Mesendoderm (in vitro differentiated cells): ENCODE measurements at regions not wholly inside any gene's neighbourhood (a gene's known extent, or its start where the extent isn't known, plus 50 kb on each side); places are given as distances from the start of the nearest gene placed in this dataset.

Experiments
- DNase-seq: peaks from one replicate; pipeline ENCODE4 v3.0.0; 2013
- H2AK5ac ChIP-seq: 2 replicates; pipeline ENCODE4 v1.6.1; 2013; ENCODE audit warnings: low read length, inconsistent platforms
- H2BK120ac ChIP-seq: 2 replicates; pipeline ENCODE4 v1.6.1; 2013; ENCODE audit warnings: low read depth, mild to moderate bottlenecking, low read length, moderate library complexity, mixed read lengths
- H2BK15ac ChIP-seq: replicated peaks from 2 replicates; pipeline ENCODE4 v1.6.1; 2013; ENCODE audit warnings: low read depth, mild to moderate bottlenecking, moderate library complexity
- H2BK5ac ChIP-seq: 2 replicates; pipeline ENCODE4 v1.6.1; 2013; ENCODE audit warnings: low read length, inconsistent platforms
- H3K18ac ChIP-seq: 2 replicates; pipeline ENCODE4 v1.6.1; 2013; ENCODE audit warnings: mild to moderate bottlenecking, low read length, mixed read lengths
- H3K23ac ChIP-seq: one replicate; pipeline ENCODE4 v1.6.1; 2013; ENCODE audit warnings: low read length
- H3K27ac ChIP-seq: 2 replicates; pipeline ENCODE4 v1.5.1; 2013; ENCODE audit warnings: low read depth, mild to moderate bottlenecking, inconsistent platforms, low read length, moderate library complexity
- H3K27me3 ChIP-seq: 2 replicates; pipeline ENCODE4 v1.6.1; 2013; ENCODE audit warnings: low read length, control low read depth, mild to moderate bottlenecking, inconsistent platforms; ENCODE audit not compliant: insufficient read depth, poor library complexity
- H3K36me3 ChIP-seq: 2 replicates; pipeline ENCODE4 v1.6.1; 2013; ENCODE audit warnings: low read length, inconsistent platforms; ENCODE audit not compliant: control insufficient read depth, insufficient read depth
- H3K4ac ChIP-seq: one replicate; pipeline ENCODE4 v1.6.1; 2013; ENCODE audit warnings: low read depth, mild to moderate bottlenecking, low read length, moderate library complexity
- H3K4me1 ChIP-seq: 2 replicates; pipeline ENCODE4 v1.6.1; 2013; ENCODE audit warnings: low read depth, low read length, inconsistent platforms; ENCODE audit not compliant: control insufficient read depth
- H3K4me2 ChIP-seq: 2 replicates; pipeline ENCODE4 v1.6.1; 2013; ENCODE audit warnings: low read length
- H3K4me3 ChIP-seq: 2 replicates; pipeline ENCODE4 v1.5.1; 2013; ENCODE audit warnings: mild to moderate bottlenecking, low read length
- H3K56ac ChIP-seq: one replicate; pipeline ENCODE4 v1.6.1; 2013; ENCODE audit warnings: low read length
- H3K79me1 ChIP-seq: 2 replicates; pipeline ENCODE4 v1.6.1; 2013; ENCODE audit warnings: low read length, inconsistent platforms
- H3K79me2 ChIP-seq: 2 replicates; pipeline ENCODE4 v1.6.1; 2013; ENCODE audit warnings: mild to moderate bottlenecking, low read length; ENCODE audit not compliant: control insufficient read depth, insufficient read depth
- H3K9ac ChIP-seq: 2 replicates; pipeline ENCODE4 v1.6.1; 2013; ENCODE audit warnings: low read length, inconsistent platforms
- H4K5ac ChIP-seq: one replicate; pipeline ENCODE4 v1.6.1; 2013; ENCODE audit warnings: low read length
- H4K8ac ChIP-seq: one replicate; pipeline ENCODE4 v1.6.1; 2013; ENCODE audit warnings: low read depth, mild to moderate bottlenecking, control low read depth, low read length, moderate library complexity
- WGBS: extraction: QIAGEN DNeasy Blood & Tissue Kit; methylation state at CpG from one replicate; pipeline ENCODE4 v1.1.7; 2013; ENCODE audit warnings: low lambda C conversion rate, missing lambda C conversion rate; ENCODE audit not compliant: insufficient coverage; ENCODE audit errors: extremely low coverage; 5-methylcytosine and 5-hydroxymethylcytosine counted together

GRCh38 chr9:117864385-117865057, 160.3 kb downstream of the TLR4 start:
- DNase-seq, result no peak
- Histone ChIP-seq H3K4me2 (no peak overlapping the region), H3K79me1 (no peaks in the 10 kb centered on the region), H3K36me3 (no peaks in the 10 kb centered on the region), H3K4me3 (no peak overlapping the region), H3K18ac (no peak overlapping the region), H3K4ac (no peak overlapping the region), H3K56ac (no peak overlapping the region), H4K8ac (no peak overlapping the region), H3K27ac (no peak overlapping the region), H3K9ac (no peak overlapping the region), H2BK15ac (no peak overlapping the region), H3K4me1 (no peaks in the 10 kb centered on the region), H4K5ac (no peak overlapping the region), H2AK5ac (no peak overlapping the region), H3K27me3 (no peaks in the 10 kb centered on the region), H3K23ac (no peak overlapping the region), H2BK5ac (no peak overlapping the region), H2BK120ac (no peak overlapping the region), H3K79me2 (no peaks in the 10 kb centered on the region)
- WGBS, result no CpG with 5 or more reads among the region's 6 CpGs

DNA sequence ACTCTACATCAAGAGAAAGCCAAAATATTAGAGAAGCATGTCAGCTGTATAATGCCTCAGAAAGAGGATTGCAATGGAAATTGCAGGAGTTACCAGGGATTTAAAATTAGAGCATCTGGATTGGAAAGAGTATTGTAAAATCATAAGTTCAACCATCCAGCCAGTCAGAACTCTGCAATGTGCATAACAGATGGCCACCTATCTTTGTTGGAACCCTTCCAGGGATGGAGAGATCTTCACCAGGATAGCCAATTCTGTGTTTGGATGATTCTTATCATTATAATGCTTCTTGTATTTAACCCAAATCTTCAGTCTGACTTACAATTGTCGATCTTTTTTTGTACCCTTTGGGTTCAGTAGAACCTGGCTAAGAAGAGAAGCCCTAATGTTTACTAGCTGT, 164.4 kb downstream of the TLR4 start:
- Histone ChIP-seq H3K27ac (no peak overlapping the region), H2BK15ac (no peak overlapping the region), H3K4me2 (no peak overlapping the region), H2BK120ac (no peak overlapping the region), H3K4me3 (no peak overlapping the region), H4K8ac (no peak overlapping the region), H2BK5ac (no peak overlapping the region), H3K79me1 (no peaks in the 10 kb centered on the region), H3K4me1 (no peaks in the 10 kb centered on the region), H3K18ac (no peak overlapping the region), H3K9ac (no peak overlapping the region), H4K5ac (no peak overlapping the region), H3K56ac (no peak overlapping the region), H3K36me3 (no peaks in the 10 kb centered on the region), H3K27me3 (no peaks in the 10 kb centered on the region), H3K23ac (no peak overlapping the region), H2AK5ac (no peak overlapping the region), H3K4ac (no peak overlapping the region), H3K79me2 (no peaks in the 10 kb centered on the region)
- DNase-seq, result no peak
- WGBS, result no CpG with 5 or more reads among the region's 1 CpG

DNA sequence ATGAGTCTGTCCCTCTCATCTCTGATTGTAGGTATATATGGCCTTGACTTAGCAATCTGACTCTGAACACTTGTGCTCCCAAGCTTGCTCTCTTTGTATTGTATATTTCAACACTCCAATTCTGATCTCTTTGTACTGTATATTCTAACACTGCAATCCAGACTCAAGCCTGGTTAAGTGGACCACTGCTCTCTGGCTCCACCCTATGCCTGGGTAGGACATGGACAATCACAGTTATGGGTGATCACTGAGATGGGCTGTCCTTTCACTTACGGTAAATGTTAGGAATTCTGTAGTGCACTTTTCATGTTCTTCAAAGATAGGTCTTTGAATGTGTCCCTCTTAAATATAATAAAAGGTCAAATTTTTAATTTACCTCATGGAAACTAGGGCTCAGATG, 165.1 kb downstream of the TLR4 start:
- no peak overlapping the region for H3K56ac ChIP-seq
- no peaks in the 10 kb centered on the region for H3K79me1 ChIP-seq
- H3K27me3 ChIP-seq, result no peaks in the 10 kb centered on the region
- H3K4me2 ChIP-seq, result no peak overlapping the region
- no peaks in the 10 kb centered on the region for H3K36me3 ChIP-seq
- H3K4me3 ChIP-seq, result no peak overlapping the region
- no peak overlapping the region for H4K5ac ChIP-seq
- no peak overlapping the region for H2BK15ac ChIP-seq
- H4K8ac ChIP-seq, result no peak overlapping the region
- H2BK5ac ChIP-seq, result no peak overlapping the region
- H2BK120ac ChIP-seq, result no peak overlapping the region
- no peak overlapping the region for H3K27ac ChIP-seq
- no peak overlapping the region for H3K4ac ChIP-seq
- no peaks in the 10 kb centered on the region for H3K79me2 ChIP-seq
- no peaks in the 10 kb centered on the region for H3K4me1 ChIP-seq
- H3K18ac ChIP-seq, result no peak overlapping the region
- peak; percentile 3 for DNase-seq
- H3K9ac ChIP-seq, result no peak overlapping the region
- no peak overlapping the region for H3K23ac ChIP-seq
- no peak overlapping the region for H2AK5ac ChIP-seq
- WGBS, result no CpG with 5 or more reads among the region's 1 CpG

- no peak overlapping the region for H3K4me2 ChIP-seq
- H3K9ac ChIP-seq, result no peak overlapping the region
- H3K27ac ChIP-seq, result no peak overlapping the region
Observed at GRCh38 chr9:117869712-117870111, 165.5 kb downstream of the TLR4 start.

DNA sequence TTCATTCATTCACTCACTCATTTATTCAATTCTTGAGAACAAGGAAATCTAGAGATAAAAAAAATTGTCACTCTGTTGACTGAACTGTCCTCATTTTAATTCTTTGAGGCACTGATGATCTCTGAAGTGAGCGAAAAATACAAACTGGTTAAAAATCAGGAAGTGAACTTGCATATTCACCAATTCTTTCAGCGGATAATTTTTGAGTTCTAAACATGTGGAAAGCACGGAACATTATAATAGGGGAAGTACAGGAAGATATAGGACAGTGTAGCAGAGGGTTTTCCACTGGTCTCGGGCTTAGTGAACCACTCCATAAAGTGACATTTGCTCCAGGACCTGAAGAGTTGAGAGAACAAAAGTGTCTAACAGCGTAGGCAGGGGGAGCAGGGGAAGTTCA, 169.5 kb downstream of the TLR4 start:
- H3K27me3 ChIP-seq, result no peaks in the 10 kb centered on the region
- H3K79me2 ChIP-seq, result no peaks in the 10 kb centered on the region
- H2AK5ac ChIP-seq, result no peak overlapping the region
- no peak overlapping the region for H4K8ac ChIP-seq
- no peak for DNase-seq
- no peak overlapping the region for H2BK15ac ChIP-seq
- H3K27ac ChIP-seq, result no peak overlapping the region
- no peaks in the 10 kb centered on the region for H3K79me1 ChIP-seq
- no peak overlapping the region for H3K18ac ChIP-seq
- H3K4me1 ChIP-seq, result no peaks in the 10 kb centered on the region
- H3K4ac ChIP-seq, result no peak overlapping the region
- no peak overlapping the region for H2BK120ac ChIP-seq
- H3K36me3 ChIP-seq, result no peaks in the 10 kb centered on the region
- H3K23ac ChIP-seq, result no peak overlapping the region
- H3K56ac ChIP-seq, result no peak overlapping the region
- WGBS, result no CpG with 5 or more reads among the region's 5 CpGs
- no peak overlapping the region for H2BK5ac ChIP-seq
- H3K4me2 ChIP-seq, result no peak overlapping the region
- H4K5ac ChIP-seq, result no peak overlapping the region
- no peak overlapping the region for H3K9ac ChIP-seq
- no peak overlapping the region for H3K4me3 ChIP-seq

More at GRCh38 chr9:117869712-117870111, 165.5 kb downstream of the TLR4 start:
- H2BK120ac ChIP-seq, result no peak overlapping the region
- no peak overlapping the region for H2BK15ac ChIP-seq
- no peak overlapping the region for H3K18ac ChIP-seq
- H2BK5ac ChIP-seq, result no peak overlapping the region
- no peaks in the 10 kb centered on the region for H3K79me1 ChIP-seq
- no peak overlapping the region for H3K56ac ChIP-seq
- peak; percentile 8 for DNase-seq
- no peak overlapping the region for H3K23ac ChIP-seq
- H4K5ac ChIP-seq, result no peak overlapping the region
- no peaks in the 10 kb centered on the region for H3K36me3 ChIP-seq
- H3K4me3 ChIP-seq, result no peak overlapping the region
- H3K79me2 ChIP-seq, result no peaks in the 10 kb centered on the region
- H3K27me3 ChIP-seq, result no peaks in the 10 kb centered on the region
- H4K8ac ChIP-seq, result no peak overlapping the region
- H3K4me1 ChIP-seq, result no peaks in the 10 kb centered on the region
- H3K4ac ChIP-seq, result no peak overlapping the region
- no peak overlapping the region for H2AK5ac ChIP-seq

DNA sequence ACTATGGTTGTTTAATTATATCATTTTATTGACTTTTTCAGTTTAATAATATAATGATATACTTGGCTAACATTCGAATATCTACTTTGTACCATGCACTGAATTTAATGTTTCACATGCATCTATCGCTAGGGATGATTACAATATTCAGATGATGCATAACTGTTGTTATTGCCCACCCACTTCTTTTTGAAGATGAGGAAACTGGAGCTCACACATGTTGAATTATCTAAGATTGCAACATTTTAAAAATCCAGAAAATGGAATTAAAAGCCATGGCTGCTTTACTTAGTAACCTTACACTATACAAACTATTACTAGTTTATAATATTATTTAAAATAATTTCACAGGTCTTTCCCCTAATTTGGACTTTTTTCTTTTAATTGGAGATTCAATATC, 171.7 kb downstream of the TLR4 start:
- Histone ChIP-seq H3K18ac (no peak overlapping the region), H3K79me2 (no peaks in the 10 kb centered on the region), H2BK120ac (no peak overlapping the region), H2BK5ac (no peak overlapping the region), H3K36me3 (no peaks in the 10 kb centered on the region), H3K79me1 (no peaks in the 10 kb centered on the region), H3K4me2 (no peak overlapping the region), H3K4me1 (no peaks in the 10 kb centered on the region), H3K23ac (no peak overlapping the region), H3K56ac (no peak overlapping the region), H3K27ac (no peak overlapping the region), H2AK5ac (no peak overlapping the region), H4K5ac (no peak overlapping the region), H4K8ac (no peak overlapping the region), H2BK15ac (no peak overlapping the region), H3K27me3 (no peaks in the 10 kb centered on the region), H3K9ac (no peak overlapping the region), H3K4ac (no peak overlapping the region), H3K4me3 (no peak overlapping the region)
- no peak for DNase-seq
- WGBS, result no CpG with 5 or more reads among the region's 2 CpGs
